ENCODE measurements at regions not wholly inside any gene's neighbourhood (a gene's known extent, or its start where the extent isn't known, plus 50 kb on each side); places are given as distances from the start of the nearest gene placed in this dataset.

DNA sequence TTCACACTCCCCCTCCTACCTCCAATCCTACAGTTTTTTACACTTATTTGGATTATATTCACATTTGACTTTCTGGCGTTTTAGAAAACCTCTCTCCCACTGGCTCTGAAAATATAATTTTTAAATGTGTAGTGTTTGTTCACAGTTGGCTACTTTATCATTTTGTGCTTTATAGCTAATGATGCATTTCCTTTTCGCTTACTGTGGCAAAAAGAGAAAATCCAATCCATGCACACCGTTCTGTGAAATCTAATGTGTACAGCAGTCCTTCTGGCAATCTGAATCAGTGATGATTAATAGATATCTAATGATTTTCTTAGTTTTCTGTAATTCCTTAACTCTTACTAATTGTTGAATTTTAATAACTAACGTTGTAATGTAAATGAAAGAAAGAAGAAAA lies 271.5 kb downstream of the ARAP2 start:
- H3K4me3 Mint-ChIP-seq, result no peak overlapping the region
- H3K27me3 Mint-ChIP-seq, result no peaks in the 10 kb centered on the region
- intact Hi-C loops (cut with micrococcal nuclease), result no loop called here
- ATAC-seq (ENCODE audit: low read depth), result no peak
- no peaks in the 10 kb centered on the region for H3K9me3 Mint-ChIP-seq
- no peak overlapping the region for H3K27ac Mint-ChIP-seq
- ChIA-PET CTCF (no interaction called here), POLR2A (no interaction called here)
- TF ChIP-seq, protein P1, sequence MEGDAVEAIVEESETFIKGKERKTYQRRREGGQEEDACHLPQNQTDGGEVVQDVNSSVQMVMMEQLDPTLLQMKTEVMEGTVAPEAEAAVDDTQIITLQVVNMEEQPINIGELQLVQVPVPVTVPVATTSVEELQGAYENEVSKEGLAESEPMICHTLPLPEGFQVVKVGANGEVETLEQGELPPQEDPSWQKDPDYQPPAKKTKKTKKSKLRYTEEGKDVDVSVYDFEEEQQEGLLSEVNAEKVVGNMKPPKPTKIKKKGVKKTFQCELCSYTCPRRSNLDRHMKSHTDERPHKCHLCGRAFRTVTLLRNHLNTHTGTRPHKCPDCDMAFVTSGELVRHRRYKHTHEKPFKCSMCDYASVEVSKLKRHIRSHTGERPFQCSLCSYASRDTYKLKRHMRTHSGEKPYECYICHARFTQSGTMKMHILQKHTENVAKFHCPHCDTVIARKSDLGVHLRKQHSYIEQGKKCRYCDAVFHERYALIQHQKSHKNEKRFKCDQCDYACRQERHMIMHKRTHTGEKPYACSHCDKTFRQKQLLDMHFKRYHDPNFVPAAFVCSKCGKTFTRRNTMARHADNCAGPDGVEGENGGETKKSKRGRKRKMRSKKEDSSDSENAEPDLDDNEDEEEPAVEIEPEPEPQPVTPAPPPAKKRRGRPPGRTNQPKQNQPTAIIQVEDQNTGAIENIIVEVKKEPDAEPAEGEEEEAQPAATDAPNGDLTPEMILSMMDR (IDR thresholded peaks at IDR 0.05), result no peak
- no peak for DNase-seq
- H3K4me1 Mint-ChIP-seq, result no peaks in the 10 kb centered on the region
- no peaks in the 10 kb centered on the region for H3K36me3 Mint-ChIP-seq (ENCODE audit: low read depth)

DNA sequence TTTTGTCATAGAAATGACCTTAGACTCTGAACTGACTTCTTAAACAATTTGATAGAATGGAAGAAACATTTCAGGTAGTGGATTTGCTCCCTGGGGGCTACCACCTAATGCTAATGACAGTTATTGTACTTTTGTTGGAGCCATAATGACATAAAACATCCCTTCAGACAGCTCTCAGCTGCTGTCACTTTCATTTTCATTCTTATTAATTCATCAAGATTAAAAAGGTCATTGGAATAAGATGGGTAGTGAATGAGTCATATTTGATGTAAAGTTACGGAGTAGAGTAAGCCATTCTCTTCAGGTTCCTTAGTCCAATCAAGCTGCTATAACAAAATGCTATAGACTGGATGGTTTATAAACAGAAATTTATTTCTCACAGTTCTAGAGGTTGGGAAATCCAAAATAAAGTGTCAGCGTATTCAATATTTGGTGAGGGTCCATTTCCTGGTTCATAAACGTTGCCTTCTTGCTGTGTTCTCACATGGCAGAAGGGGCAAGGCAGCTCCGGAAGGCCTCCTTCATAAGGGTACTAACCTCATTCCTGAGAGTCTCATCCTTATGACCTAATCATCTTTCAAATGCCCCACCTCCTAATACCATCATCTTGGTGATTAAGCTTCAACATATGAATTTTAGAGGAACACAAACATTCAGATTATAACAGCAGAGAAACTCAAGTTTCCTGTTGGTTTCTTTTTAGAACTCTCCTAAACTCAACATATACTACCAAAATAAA lies 268.5 kb downstream of the ARAP2 start:
- ChIA-PET CTCF (no interaction called here), POLR2A (no interaction called here)
- H3K27ac Mint-ChIP-seq, result no peak overlapping the region
- intact Hi-C loops (cut with micrococcal nuclease), result no loop called here
- TF ChIP-seq, protein P1 (IDR thresholded peaks at IDR 0.05), result no peak
- H3K9me3 Mint-ChIP-seq, result no peaks in the 10 kb centered on the region
- ATAC-seq (ENCODE audit: low read depth) (no peak), DNase-seq (no peak)
- H3K4me1 Mint-ChIP-seq, result no peaks in the 10 kb centered on the region
- H3K4me3 Mint-ChIP-seq, result no peak overlapping the region
- H3K27me3 Mint-ChIP-seq, result no peaks in the 10 kb centered on the region
- H3K36me3 Mint-ChIP-seq (ENCODE audit: low read depth), result no peaks in the 10 kb centered on the region

DNA sequence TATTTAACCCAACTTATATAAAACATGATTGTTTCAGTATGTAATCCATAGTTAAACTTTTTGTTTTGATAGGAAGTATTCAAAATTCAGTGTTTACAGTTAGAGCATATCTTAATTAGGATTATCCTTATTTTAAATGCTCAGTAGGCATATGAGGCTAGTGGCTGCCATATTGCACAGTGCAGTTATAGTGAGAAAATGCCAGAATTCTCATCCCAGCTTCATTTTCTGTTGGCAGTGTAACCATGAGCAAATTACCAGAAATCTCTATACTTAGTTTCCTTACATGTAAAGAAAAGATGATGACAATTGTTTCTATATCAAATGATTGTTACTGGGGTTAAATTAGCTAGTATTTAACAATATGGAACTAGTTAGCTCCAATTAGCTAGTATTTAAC lies 265.8 kb downstream of the ARAP2 start:
- Mint-ChIP-seq H3K27ac (no peak overlapping the region), H3K27me3 (no peaks in the 10 kb centered on the region), H3K4me1 (peaks cover 11% of the 10 kb centered on the region), H3K9me3 (peaks cover 1% of the 10 kb centered on the region), H3K4me3 (no peak overlapping the region), H3K36me3 (ENCODE audit: low read depth) (peaks cover 2% of the 10 kb centered on the region)
- ATAC-seq (ENCODE audit: low read depth) (no peak), DNase-seq (no peak)
- CTCF ChIA-PET, result no interaction called here
- intact Hi-C loops (cut with micrococcal nuclease), result no loop called here
- TF ChIP-seq, protein P1 (IDR thresholded peaks at IDR 0.05), result no peak
- POLR2A ChIA-PET, result no interaction called here

DNA sequence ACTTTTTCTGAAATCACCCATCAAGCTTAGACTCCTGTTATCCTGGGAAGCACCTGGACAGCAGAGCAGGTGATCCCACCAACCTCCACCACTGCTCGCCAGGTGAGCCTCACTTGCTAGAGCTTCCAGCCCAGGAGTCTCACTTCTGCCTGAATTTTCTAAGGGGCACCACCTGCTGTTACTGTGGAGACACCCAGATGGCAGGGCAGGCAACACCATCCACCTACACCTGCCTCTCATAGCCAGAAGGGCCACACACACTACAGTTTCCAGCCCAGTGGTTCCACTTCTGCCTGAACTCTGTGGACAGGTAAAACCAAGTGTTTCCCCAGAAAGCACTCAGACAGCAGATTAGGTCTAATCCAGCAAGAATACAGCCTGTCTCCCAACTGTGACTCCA lies 262.0 kb downstream of the ARAP2 start:
- Mint-ChIP-seq H3K9me3 (peaks cover 1% of the 10 kb centered on the region), H3K36me3 (ENCODE audit: low read depth) (peaks cover 2% of the 10 kb centered on the region), H3K27me3 (no peaks in the 10 kb centered on the region), H3K27ac (no peak overlapping the region), H3K4me3 (no peak overlapping the region), H3K4me1 (peaks cover 11% of the 10 kb centered on the region)
- CTCF ChIA-PET, result no interaction called here
- no peak for ATAC-seq (ENCODE audit: low read depth)
- intact Hi-C loops (cut with micrococcal nuclease), result no loop called here
- POLR2A ChIA-PET, result no interaction called here
- TF ChIP-seq, protein P1 (IDR thresholded peaks at IDR 0.05), result no peak
- no peak for DNase-seq

DNA sequence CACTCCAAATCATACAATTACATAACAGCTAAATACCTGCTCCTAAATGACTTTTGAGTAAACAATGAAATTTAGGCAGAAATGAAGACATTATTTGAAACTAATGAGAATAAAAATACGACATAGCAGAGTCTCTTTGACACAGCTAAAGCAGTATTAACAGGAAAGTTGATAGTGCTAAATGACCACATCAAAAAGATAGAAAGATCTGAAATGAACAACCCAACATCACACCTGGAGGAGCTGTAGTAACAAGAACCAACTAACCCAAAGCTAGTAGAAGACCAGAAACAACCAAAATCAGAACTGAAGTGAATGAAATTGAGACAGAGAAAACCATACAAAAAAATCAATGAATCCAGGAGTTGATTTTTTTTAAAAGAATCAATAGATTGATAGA lies 257.8 kb downstream of the ARAP2 start:
- no peak for DNase-seq
- no peak for ATAC-seq (ENCODE audit: low read depth)
- ChIA-PET CTCF (no interaction called here), POLR2A (no interaction called here)
- Mint-ChIP-seq H3K36me3 (ENCODE audit: low read depth) (peaks cover 2% of the 10 kb centered on the region), H3K4me3 (no peak overlapping the region), H3K27me3 (no peaks in the 10 kb centered on the region), H3K4me1 (peaks cover 8% of the 10 kb centered on the region), H3K9me3 (peaks cover 1% of the 10 kb centered on the region), H3K27ac (no peak overlapping the region)
- intact Hi-C loops (cut with micrococcal nuclease), result no loop called here
- TF ChIP-seq, protein P1 (IDR thresholded peaks at IDR 0.05), result no peak

All from activated B cell treated with CpG ODN at 0.5 μM for 24 hours (primary cell).